ENCODE measurements at regions not wholly inside any gene's neighbourhood (a gene's known extent, or its start where the extent isn't known, plus 50 kb on each side); places are given as distances from the start of the nearest gene placed in this dataset.

- TF ChIP-seq, protein P1, sequence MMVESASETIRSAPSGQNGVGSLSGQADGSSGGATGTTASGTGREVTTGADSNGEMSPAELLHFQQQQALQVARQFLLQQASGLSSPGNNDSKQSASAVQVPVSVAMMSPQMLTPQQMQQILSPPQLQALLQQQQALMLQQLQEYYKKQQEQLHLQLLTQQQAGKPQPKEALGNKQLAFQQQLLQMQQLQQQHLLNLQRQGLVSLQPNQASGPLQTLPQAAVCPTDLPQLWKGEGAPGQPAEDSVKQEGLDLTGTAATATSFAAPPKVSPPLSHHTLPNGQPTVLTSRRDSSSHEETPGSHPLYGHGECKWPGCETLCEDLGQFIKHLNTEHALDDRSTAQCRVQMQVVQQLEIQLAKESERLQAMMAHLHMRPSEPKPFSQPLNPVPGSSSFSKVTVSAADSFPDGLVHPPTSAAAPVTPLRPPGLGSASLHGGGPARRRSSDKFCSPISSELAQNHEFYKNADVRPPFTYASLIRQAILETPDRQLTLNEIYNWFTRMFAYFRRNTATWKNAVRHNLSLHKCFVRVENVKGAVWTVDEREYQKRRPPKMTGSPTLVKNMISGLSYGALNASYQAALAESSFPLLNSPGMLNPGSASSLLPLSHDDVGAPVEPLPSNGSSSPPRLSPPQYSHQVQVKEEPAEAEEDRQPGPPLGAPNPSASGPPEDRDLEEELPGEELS (CRISPR knock-in tag; IDR thresholded peaks at IDR 0.05), result no peak
- TF ChIP-seq ATF2 (CRISPR knock-in tag; IDR thresholded peaks at IDR 0.05; ENCODE audit: borderline replicate concordance, low read depth) (no peak), ATF1 (CRISPR knock-in tag; IDR thresholded peaks at IDR 0.05) (no peak), ZSCAN18 (CRISPR knock-in tag; IDR thresholded peaks at IDR 0.05) (no peak)
Observed at GRCh38 chr13:74298923-74299322, 164.7 kb upstream of the KLF12 start (continued).

GRCh38 chr13:74289861-74290773 lies 155.9 kb upstream of the KLF12 start:
- Mint-ChIP-seq H3K9me3 (no peaks in the 10 kb centered on the region), H3K36me3 (no peaks in the 10 kb centered on the region), H3K4me3 (peak overlapping the region; percentile 28; the same call in 1 of the 2 replicates), H3K4me1 (peaks cover 46% of the 10 kb centered on the region), H3K27me3 (ENCODE audit: low read depth) (no peaks in the 10 kb centered on the region), H3K27ac (0 out of 2 replicates have a peak overlapping the region, but pooled peaks have one; percentile 25)
- CTCF ChIA-PET, result interaction anchor here (1.9 to 2.1 kb wide), 2 partner anchors 12 to 968 kb away, joined by 4 to 6 read pairs; no protein-coding TSS in a partner anchor
- peak; percentile 11 for DNase-seq (ENCODE audit: low spot score)
- ATAC-seq, result peak; percentile 81
- POLR2A ChIA-PET, result no interaction called here
- TF ChIP-seq ATF6 (CRISPR knock-in tag; IDR thresholded peaks at IDR 0.05), result no peak
- peak; percentile 55 for TF ChIP-seq NFYB (CRISPR knock-in tag; conservative IDR thresholded peaks at IDR 0.05; ENCODE audit: low read depth)

DNA sequence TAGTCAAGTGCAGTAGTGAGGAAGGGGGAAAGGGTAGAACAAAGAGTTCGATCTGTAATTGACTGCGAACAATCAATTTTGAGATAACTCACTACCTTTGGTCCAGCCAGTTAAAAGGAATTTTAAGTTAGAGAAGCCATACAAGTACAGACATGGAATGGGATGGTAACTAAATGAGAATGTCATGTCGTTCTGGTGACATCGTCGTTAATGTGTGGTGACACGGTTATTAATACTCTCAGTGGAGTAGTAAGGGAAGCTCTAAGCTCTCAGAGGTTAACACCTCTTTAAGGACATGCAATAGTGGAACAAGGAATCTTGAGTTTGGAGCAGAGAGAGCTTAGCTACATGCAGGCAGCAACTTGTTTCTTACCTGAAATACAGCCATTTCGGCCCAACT lies 154.9 kb upstream of the KLF12 start:
- TF ChIP-seq OVOL2 (CRISPR knock-in tag; IDR thresholded peaks at IDR 0.05; ENCODE audit: borderline replicate concordance), result no peak
- TF ChIP-seq FOXP1 (CRISPR knock-in tag; IDR thresholded peaks at IDR 0.05; ENCODE audit: borderline replicate concordance), result no peak
- TF ChIP-seq ZNF396 (CRISPR knock-in tag; IDR thresholded peaks at IDR 0.05; ENCODE audit: borderline replicate concordance), result no peak
- POLR2A ChIA-PET, result no interaction called here
- no peak for DNase-seq (ENCODE audit: low spot score)
- ATAC-seq, result no peak
- CTCF ChIA-PET, result interaction anchor here (1.9 to 3.3 kb wide), 3 partner anchors 13 to 969 kb away, joined by 4 to 31 read pairs (median 6); no protein-coding TSS in a partner anchor
- H3K27ac Mint-ChIP-seq, result no peak overlapping the region
- no peaks in the 10 kb centered on the region for H3K27me3 Mint-ChIP-seq (ENCODE audit: low read depth)
- peaks cover 46% of the 10 kb centered on the region for H3K4me1 Mint-ChIP-seq
- no peak overlapping the region for H3K4me3 Mint-ChIP-seq
- H3K9me3 Mint-ChIP-seq, result no peaks in the 10 kb centered on the region
- no peaks in the 10 kb centered on the region for H3K36me3 Mint-ChIP-seq

DNA sequence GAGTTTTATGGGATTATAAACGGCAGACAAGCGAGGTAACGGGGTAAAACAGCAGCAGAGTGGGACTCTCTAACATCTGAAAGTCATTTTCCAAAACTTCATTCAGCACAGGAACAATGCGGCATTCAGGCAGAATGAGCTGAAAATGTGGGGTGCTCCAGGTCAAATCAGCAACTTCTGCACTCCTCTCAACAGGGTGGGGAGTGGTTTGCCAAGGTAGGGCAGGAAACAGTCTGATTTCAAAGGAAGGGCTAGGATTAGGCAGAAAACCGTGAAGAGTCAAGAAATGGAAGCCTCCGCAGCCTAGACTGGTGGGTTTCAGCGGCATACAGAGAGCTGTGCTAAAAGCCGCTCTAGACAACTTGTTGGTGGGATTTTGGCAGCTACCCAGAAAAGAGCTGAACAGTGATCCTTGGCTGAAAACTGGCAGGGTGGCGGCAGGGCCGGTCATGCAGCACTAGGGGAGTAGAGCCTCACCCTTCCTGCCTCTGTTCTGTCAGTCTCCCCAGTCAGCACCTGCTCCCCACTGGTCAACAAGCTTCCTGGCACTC lies 154.2 kb upstream of the KLF12 start:
- H3K4me3 Mint-ChIP-seq, result no peak overlapping the region; the same call in 1 of the 2 replicates
- peak overlapping the region; percentile 48 for H3K27ac Mint-ChIP-seq
- peaks cover 46% of the 10 kb centered on the region for H3K4me1 Mint-ChIP-seq
- no peaks in the 10 kb centered on the region for H3K36me3 Mint-ChIP-seq
- ChIA-PET CTCF (interaction anchor here (0.8 to 3.3 kb wide), 13 partner anchors 13 to 970 kb away, joined by 3 to 31 read pairs (median 6); partner anchors contain the start of gene KLF12), POLR2A (interaction anchor here (0.6 kb wide), 1 partner anchor 420 kb away, joined by 5 read pairs; no protein-coding TSS in a partner anchor)
- ATAC-seq, result peak; percentile 12
- DNase-seq (ENCODE audit: low spot score), result peak; percentile 16
- no peaks in the 10 kb centered on the region for H3K9me3 Mint-ChIP-seq
- no peaks in the 10 kb centered on the region for H3K27me3 Mint-ChIP-seq (ENCODE audit: low read depth)
- TF ChIP-seq EMX1 (CRISPR knock-in tag; IDR thresholded peaks at IDR 0.05) (no peak), ZSCAN18 (CRISPR knock-in tag; IDR thresholded peaks at IDR 0.05) (no peak), USF1 (CRISPR knock-in tag; IDR thresholded peaks at IDR 0.05) (no peak), ATF6 (CRISPR knock-in tag; IDR thresholded peaks at IDR 0.05) (no peak)

All from WTC11 (cell line).